WTC11 (cell line): ENCODE measurements at regions not wholly inside any gene's neighbourhood (a gene's known extent, or its start where the extent isn't known, plus 50 kb on each side); places are given as distances from the start of the nearest gene placed in this dataset.

ENCODE experiments used
- ATF3 ChIP-seq: sonication (generic); formaldehyde crosslinking; conservative IDR thresholded peaks from 2 replicates; pipeline ENCODE4 v1.8.1; 2022; ENCODE audit warnings: mild to moderate bottlenecking, missing genetic modification reagents
- CTCF ChIP-seq: fragments of 200-600 bp; IDR thresholded peaks from 2 replicates; pipeline ENCODE4 v1.8.0; 2022; ENCODE audit warnings: antibody characterized with exemption
- EMX1 ChIP-seq: fragments of 250-450 bp; sonication (Bioruptor Pico); IDR thresholded peaks from 2 replicates; pipeline ENCODE4 v1.8.0; 2021; ENCODE audit warnings: mild to moderate bottlenecking
- JAZF1 ChIP-seq: fragments of 250-450 bp; sonication (Bioruptor Pico); IDR thresholded peaks from 2 replicates; pipeline ENCODE4 v1.9.0; 2021; ENCODE audit warnings: moderate library complexity, mild to moderate bottlenecking, inconsistent platforms
- NFE2L1 ChIP-seq: sonication (generic); formaldehyde crosslinking; IDR thresholded peaks from 2 replicates; pipeline ENCODE4 v1.8.1; 2023; ENCODE audit warnings: missing genetic modification reagents
- RELA ChIP-seq: sonication (generic); formaldehyde crosslinking; IDR thresholded peaks from 2 replicates; pipeline ENCODE4 v1.8.1; 2022; ENCODE audit warnings: missing genetic modification reagents, mild to moderate bottlenecking, borderline replicate concordance
- SP1 ChIP-seq: sonication (generic); formaldehyde crosslinking; conservative IDR thresholded peaks from 2 replicates; pipeline ENCODE4 v1.8.1; 2022; ENCODE audit warnings: missing genetic modification reagents
- TEAD4 ChIP-seq: sonication (generic); formaldehyde crosslinking; IDR thresholded peaks from 2 replicates; pipeline ENCODE4 v1.8.0; 2022; ENCODE audit warnings: mild to moderate bottlenecking, missing genetic modification reagents
- USF2 ChIP-seq: sonication (generic); formaldehyde crosslinking; IDR thresholded peaks from 2 replicates; pipeline ENCODE4 v1.8.1; 2023; ENCODE audit warnings: mild to moderate bottlenecking, missing genetic modification reagents, moderate library complexity
- ZNF121 ChIP-seq: sonication (generic); formaldehyde crosslinking; IDR thresholded peaks from 2 replicates; pipeline ENCODE4 v1.8.0; 2023; ENCODE audit warnings: missing genetic modification reagents
- ZNF396 ChIP-seq: fragments of 250-450 bp; sonication (Bioruptor Pico); IDR thresholded peaks from 2 replicates; pipeline ENCODE4 v1.8.0; 2021; ENCODE audit warnings: mild to moderate bottlenecking, moderate library complexity, borderline replicate concordance
- TF ChIP-seq, protein P1 (sequence below): sonication (generic); formaldehyde crosslinking; IDR thresholded peaks from 2 replicates; pipeline ENCODE4 v1.8.1; 2023; ENCODE audit warnings: mild to moderate bottlenecking, moderate library complexity, missing genetic modification reagents
- TF ChIP-seq, protein P2 (sequence below): sonication (generic); formaldehyde crosslinking; IDR thresholded peaks from 2 replicates; pipeline ENCODE4 v1.8.0; 2022; ENCODE audit warnings: mild to moderate bottlenecking, missing genetic modification reagents
- TF ChIP-seq, protein P3 (sequence below): sonication (generic); formaldehyde crosslinking; IDR thresholded peaks from 2 replicates; pipeline ENCODE4 v1.8.1; 2022; ENCODE audit warnings: low read depth, mild to moderate bottlenecking, moderate library complexity, missing genetic modification reagents, borderline replicate concordance

DNA sequence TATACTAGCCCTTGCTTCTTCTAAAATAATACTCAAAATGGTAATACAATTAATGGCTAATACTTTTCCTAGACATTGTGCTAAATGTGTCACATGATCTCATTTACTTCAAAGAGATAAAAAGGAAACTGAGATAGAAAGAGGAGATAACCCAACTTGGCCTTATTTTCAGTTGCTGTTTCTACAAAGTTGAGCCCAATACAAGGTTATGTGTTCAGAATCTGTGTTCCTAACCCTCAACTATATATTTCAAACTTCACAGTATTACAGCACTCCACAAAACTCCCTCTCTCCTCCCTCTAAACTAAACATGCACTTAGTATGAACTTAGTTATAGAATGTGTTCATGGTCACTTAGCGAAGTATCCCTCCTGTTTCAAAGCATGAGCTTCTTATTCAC, 277.9 kb downstream of the CCER1 start:
- TF ChIP-seq CTCF = no peak
- TF ChIP-seq, protein P1, sequence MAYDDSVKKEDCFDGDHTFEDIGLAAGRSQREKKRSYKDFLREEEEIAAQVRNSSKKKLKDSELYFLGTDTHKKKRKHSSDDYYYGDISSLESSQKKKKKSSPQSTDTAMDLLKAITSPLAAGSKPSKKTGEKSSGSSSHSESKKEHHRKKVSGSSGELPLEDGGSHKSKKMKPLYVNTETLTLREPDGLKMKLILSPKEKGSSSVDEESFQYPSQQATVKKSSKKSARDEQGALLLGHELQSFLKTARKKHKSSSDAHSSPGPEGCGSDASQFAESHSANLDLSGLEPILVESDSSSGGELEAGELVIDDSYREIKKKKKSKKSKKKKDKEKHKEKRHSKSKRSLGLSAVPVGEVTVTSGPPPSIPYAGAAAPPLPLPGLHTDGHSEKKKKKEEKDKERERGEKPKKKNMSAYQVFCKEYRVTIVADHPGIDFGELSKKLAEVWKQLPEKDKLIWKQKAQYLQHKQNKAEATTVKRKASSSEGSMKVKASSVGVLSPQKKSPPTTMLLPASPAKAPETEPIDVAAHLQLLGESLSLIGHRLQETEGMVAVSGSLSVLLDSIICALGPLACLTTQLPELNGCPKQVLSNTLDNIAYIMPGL (CRISPR knock-in tag) = no peak
- no peak for TF ChIP-seq JAZF1 (CRISPR knock-in tag)
- TF ChIP-seq ZNF121 (CRISPR knock-in tag) = no peak
- TF ChIP-seq SP1 = no peak
- TF ChIP-seq, protein P2, sequence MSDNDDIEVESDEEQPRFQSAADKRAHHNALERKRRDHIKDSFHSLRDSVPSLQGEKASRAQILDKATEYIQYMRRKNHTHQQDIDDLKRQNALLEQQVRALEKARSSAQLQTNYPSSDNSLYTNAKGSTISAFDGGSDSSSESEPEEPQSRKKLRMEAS (CRISPR knock-in tag) = no peak
- no peak for TF ChIP-seq EMX1 (CRISPR knock-in tag)
- no peak for TF ChIP-seq NFE2L1
- TF ChIP-seq ATF3 (CRISPR knock-in tag) = no peak
- no peak for TF ChIP-seq TEAD4 (CRISPR knock-in tag)
- TF ChIP-seq USF2 = no peak
- TF ChIP-seq RELA (CRISPR knock-in tag) = no peak
- no peak for TF ChIP-seq ZNF396
- TF ChIP-seq, protein P3, sequence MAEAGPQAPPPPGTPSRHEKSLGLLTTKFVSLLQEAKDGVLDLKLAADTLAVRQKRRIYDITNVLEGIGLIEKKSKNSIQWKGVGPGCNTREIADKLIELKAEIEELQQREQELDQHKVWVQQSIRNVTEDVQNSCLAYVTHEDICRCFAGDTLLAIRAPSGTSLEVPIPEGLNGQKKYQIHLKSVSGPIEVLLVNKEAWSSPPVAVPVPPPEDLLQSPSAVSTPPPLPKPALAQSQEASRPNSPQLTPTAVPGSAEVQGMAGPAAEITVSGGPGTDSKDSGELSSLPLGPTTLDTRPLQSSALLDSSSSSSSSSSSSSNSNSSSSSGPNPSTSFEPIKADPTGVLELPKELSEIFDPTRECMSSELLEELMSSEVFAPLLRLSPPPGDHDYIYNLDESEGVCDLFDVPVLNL (CRISPR knock-in tag) = no peak
